Heart right ventricle (tissue), 16 donors: ENCODE measurements at regions not wholly inside any gene's neighbourhood (a gene's known extent, or its start where the extent isn't known, plus 50 kb on each side); places are given as distances from the start of the nearest gene placed in this dataset.

ENCODE experiments used
- ATAC-seq, 8 donors: fragments of 200-7000 bp; cut with Tn5 transposase; one replicate each; pipeline ENCODE4 v1.9.1; 2020; ENCODE audit warnings: mild to moderate bottlenecking in 8 of 8, moderate library complexity in 8 of 8, moderate number of reproducible peaks in 1 of 8
- DNase-seq, 2 donors: peaks; one replicate each; pipeline ENCODE4 v3.0.0-alpha.2; 2020
- H3K27ac ChIP-seq, 10 donors: fragments of 200-600 bp; sonication (generic) in 2 of 10; one replicate each; pipeline versions ENCODE4 v1.5.0 to v1.8.0; 2020 to 2022; ENCODE audit warnings: mild to moderate bottlenecking in 3 of 10
- H3K27me3 ChIP-seq, 7 donors: fragments of 200-600 bp; one replicate each; pipeline ENCODE4 v1.8.0; 2021 to 2022; ENCODE audit warnings: mild to moderate bottlenecking in 2 of 7
- H3K36me3 ChIP-seq, 9 donors: fragments of 200-600 bp; sonication (generic) in 1 of 9; one replicate each; pipeline versions ENCODE4 v1.5.0 to v1.8.0; 2020 to 2022; ENCODE audit warnings: mild to moderate bottlenecking in 2 of 9
- H3K4me1 ChIP-seq, 9 donors: fragments of 200-600 bp; sonication (generic) in 1 of 9; one replicate each; pipeline versions ENCODE4 v1.5.0 to v1.8.0; 2020 to 2022; ENCODE audit warnings: mild to moderate bottlenecking in 4 of 9
- H3K4me3 ChIP-seq, 10 donors: fragments of 200-600 bp; sonication (generic) in 2 of 10; one replicate each; pipeline versions ENCODE4 v1.5.0 to v1.8.0; 2020 to 2022; ENCODE audit warnings: mild to moderate bottlenecking in 7 of 10, moderate library complexity in 2 of 10
- H3K9me3 ChIP-seq, 11 donors: fragments of 200-600 bp in 10 of 11; sonication (generic) in 2 of 11; one replicate each; pipeline versions ENCODE4 v1.5.0 to v1.8.0; 2013 to 2022; ENCODE audit warnings: mild to moderate bottlenecking in 2 of 11, control low read depth in 1 of 11, moderate library complexity in 1 of 11
- CTCF ChIP-seq, 9 donors: fragments of 200-600 bp; sonication (generic) in 2 of 9; IDR thresholded peaks; one replicate each; pipeline versions ENCODE4 v1.5.0 to v1.8.0; 2021 to 2022; ENCODE audit warnings: antibody characterized with exemption in 9 of 9, mild to moderate bottlenecking in 5 of 9, moderate library complexity in 1 of 9
- WGBS, 2 donors: extraction: QIAGEN DNeasy Blood & Tissue Kit; methylation state at CpG; one replicate each; pipeline ENCODE4 v1.1.7; 2013; ENCODE audit warnings: inconsistent platforms in 1 of 2; 5-methylcytosine and 5-hydroxymethylcytosine counted together
- intact Hi-C, 10 donors: fragments of 100-400 bp; cut with DNase I; formaldehyde crosslinking; loops; one replicate each; pipeline versions ENCODE4 v1.11.1 to v1.14.2; 2022
- donor health status: Arrhythmogenic right ventricular cardiomyopathy.
- donor health status: ischemic (EF 13 %, LVEDD 7.1; RV severe dilation, severe dysfunction).
- donor health status: healthy with polysubstance abuse.
- donor health status: DM: no; HTN: yes; CAD: no.
- donor health status: DM: no; HTN: no; CAD: no.
- donor health status: ischemic (EF 25% LVEDD 6.9; RV normal size, moderate dysfunction).
- donor health status: ischemic (EF 25% LVEDD 5.7; RV mildly dilated, moderate dysfunction).
- donor health status: healthy.
- donor health status: DM: yes; HTN: yes; CAD: no.
- donor health status: Ischemic cardiomyopathy.
- donor health status: ischemic (EF 35%, LVEDD 5.7; RV mildly dilated, moderate dysfunction).
- donor health status: nonischemic (EF 11% LVEDD 7.7; RV severe dilation, severe dysfunction).
- donor health status: DM: yes; HTN: yes; CAD: no.
- donor health status: PGD.
- donor health status: ischemic (EF 29% LVEDD 5.4; RV normal size, mild dysfunction).
- donor health status: nonischemic (EF 23%, LVEDD 6.1; RV moderate dilation, normal function).

DNA sequence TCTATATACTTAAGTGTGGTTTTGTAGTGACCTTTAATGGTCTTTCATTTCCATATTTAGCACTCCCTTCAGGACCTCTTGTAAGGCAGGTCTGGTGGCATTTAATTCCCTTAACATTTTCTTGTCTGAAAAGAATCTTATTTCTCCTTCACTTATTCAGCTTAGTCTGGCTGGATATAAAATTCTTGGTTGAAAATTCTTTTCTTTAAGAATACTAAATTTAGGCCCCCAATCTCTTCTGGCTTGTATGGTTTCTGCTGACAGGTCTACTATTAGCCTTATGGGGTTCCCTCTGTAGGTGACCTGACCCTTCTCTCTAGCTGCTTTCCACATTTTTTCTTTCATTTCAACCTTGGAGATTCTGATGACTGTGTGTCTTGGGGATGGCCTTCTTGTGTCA lies 236.9 kb downstream of the THBS2 start:
- H3K9me3 ChIP-seq: peaks cover 0 to 19% (median 10%) of the 10 kb centered on the region in 11 donors
- peaks cover 0 to 3% (median 0%) of the 10 kb centered on the region in 7 donors for H3K27me3 ChIP-seq
- DNase-seq: no peak
- no peaks in the 10 kb centered on the region for H3K4me1 ChIP-seq
- TF ChIP-seq CTCF (IDR thresholded peaks at IDR 0.05): no peak
- H3K27ac ChIP-seq: no peak overlapping the region
- no peak overlapping the region for H3K4me3 ChIP-seq
- intact Hi-C loops: no loop called here
- H3K36me3 ChIP-seq: no peaks in the 10 kb centered on the region
- ATAC-seq: no peak

DNA sequence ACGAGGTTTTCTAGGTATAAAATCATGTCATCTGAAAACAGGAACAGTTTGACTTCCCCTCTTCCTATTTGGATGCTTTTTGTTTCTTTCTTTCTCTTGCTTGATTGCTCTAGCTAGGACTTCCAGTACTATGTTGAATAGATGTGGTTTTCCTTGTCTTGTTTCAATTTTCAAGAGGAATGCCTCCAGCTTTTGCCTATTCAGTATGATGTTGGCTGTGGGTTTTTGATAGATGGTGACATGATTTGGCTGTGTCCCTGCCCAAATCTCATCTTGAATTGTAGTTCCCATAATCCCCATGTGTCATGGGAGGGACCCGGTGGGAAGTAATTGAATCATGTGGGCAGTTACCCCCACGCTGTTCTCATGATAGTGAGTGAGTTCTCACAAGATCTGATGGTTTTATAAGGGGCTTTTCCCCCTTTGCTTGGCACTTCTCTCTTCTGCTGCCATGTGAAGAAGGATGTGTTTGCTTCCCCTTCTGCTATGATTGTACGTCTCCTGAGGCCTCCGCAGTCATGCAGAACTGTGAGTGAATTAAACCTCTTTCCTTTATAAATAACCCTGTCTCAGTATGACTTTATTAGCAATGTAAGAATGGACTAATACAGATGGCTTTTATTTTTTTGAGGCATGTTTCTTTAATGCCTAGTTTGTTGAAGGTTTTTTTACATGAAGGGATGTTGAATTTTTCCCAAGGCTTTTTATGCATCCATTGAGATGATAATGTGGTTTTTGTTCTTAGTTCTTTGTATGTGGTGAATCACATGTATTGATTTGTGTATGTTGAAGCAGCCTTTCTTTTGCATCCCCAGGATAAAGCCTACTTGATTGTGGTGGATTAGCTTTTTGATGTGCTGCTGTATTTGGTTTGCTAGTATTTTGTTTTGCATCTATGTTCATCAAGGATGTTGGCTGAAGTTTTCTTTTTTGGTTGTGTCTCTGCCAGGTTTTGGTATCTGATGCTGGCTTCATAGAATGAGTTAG lies 239.1 kb downstream of the THBS2 start:
- no peak overlapping the region for H3K4me3 ChIP-seq
- H3K9me3 ChIP-seq: peaks cover 0 to 19% (median 10%) of the 10 kb centered on the region in 11 donors
- no peaks in the 10 kb centered on the region for H3K4me1 ChIP-seq
- H3K27me3 ChIP-seq: no peaks in the 10 kb centered on the region
- no peaks in the 10 kb centered on the region for H3K36me3 ChIP-seq
- intact Hi-C loops: no loop called here
- 70 to 75% methylated on average over 5 of the region's 5 CpGs for WGBS, 2 donors
- ATAC-seq (no peak), DNase-seq (no peak)
- H3K27ac ChIP-seq: no peak overlapping the region
- no peak for TF ChIP-seq CTCF (IDR thresholded peaks at IDR 0.05)

- no peak for ATAC-seq
- H3K4me1 ChIP-seq: no peaks in the 10 kb centered on the region
- DNase-seq: no peak
- H3K36me3 ChIP-seq: no peaks in the 10 kb centered on the region
- WGBS, 2 donors: 65 to 75% methylated on average over 3 of the region's 3 CpGs
- H3K27ac ChIP-seq: no peak overlapping the region
- no peaks in the 10 kb centered on the region for H3K27me3 ChIP-seq
- intact Hi-C loops: no loop called here
- no peak for TF ChIP-seq CTCF (IDR thresholded peaks at IDR 0.05)
- H3K9me3 ChIP-seq: no peaks in the 10 kb centered on the region
- H3K4me3 ChIP-seq: no peak overlapping the region
Observed at GRCh38 chr6:169009628-169010027, 244.0 kb downstream of the THBS2 start.

- Histone ChIP-seq H3K27me3 (no peaks in the 10 kb centered on the region), H3K36me3 (no peaks in the 10 kb centered on the region), H3K4me1 (no peaks in the 10 kb centered on the region), H3K27ac (no peak overlapping the region), H3K4me3 (no peak overlapping the region), H3K9me3 (peaks cover 0 to 6% (median 0%) of the 10 kb centered on the region in 11 donors)
- no peak for DNase-seq
- intact Hi-C loops: no loop called here
- TF ChIP-seq CTCF (IDR thresholded peaks at IDR 0.05): no peak
- ATAC-seq: no peak
- WGBS, 2 donors: 60 to 82% methylated on average over 4 of the region's 4 CpGs
Observed at GRCh38 chr6:169008641-169009257, 244.9 kb downstream of the THBS2 start.
